Stimulated activated naive CD8-positive, alpha-beta T cell treated with anti-CD3 and anti-CD28 coated beads, Interleukin-15, Interleukin-2, amounts not matched to agents 100 ng/mL and 50 ng/mL, for 24 hours (primary cell): ENCODE measurements at regions not wholly inside any gene's neighbourhood (a gene's known extent, or its start where the extent isn't known, plus 50 kb on each side); places are given as distances from the start of the nearest gene placed in this dataset.

Experiments used
- H3K27ac Mint-ChIP-seq: one replicate; pipeline ENCODE4 v1.8.0; 2021; ENCODE audit warnings: mild to moderate bottlenecking, mixed read lengths
- H3K27me3 Mint-ChIP-seq: one replicate; pipeline ENCODE4 v1.8.0; 2021; ENCODE audit warnings: mixed read lengths
- H3K36me3 Mint-ChIP-seq: one replicate; pipeline ENCODE4 v1.8.0; 2021; ENCODE audit warnings: low read depth, mixed read lengths
- H3K4me1 Mint-ChIP-seq: one replicate; pipeline ENCODE4 v1.8.0; 2021; ENCODE audit warnings: low read depth, mixed read lengths
- H3K4me3 Mint-ChIP-seq: one replicate; pipeline ENCODE4 v1.8.0; 2021; ENCODE audit warnings: mild to moderate bottlenecking, mixed read lengths
- H3K9me3 Mint-ChIP-seq: one replicate; pipeline ENCODE4 v1.8.0; 2021; ENCODE audit warnings: mixed read lengths

DNA sequence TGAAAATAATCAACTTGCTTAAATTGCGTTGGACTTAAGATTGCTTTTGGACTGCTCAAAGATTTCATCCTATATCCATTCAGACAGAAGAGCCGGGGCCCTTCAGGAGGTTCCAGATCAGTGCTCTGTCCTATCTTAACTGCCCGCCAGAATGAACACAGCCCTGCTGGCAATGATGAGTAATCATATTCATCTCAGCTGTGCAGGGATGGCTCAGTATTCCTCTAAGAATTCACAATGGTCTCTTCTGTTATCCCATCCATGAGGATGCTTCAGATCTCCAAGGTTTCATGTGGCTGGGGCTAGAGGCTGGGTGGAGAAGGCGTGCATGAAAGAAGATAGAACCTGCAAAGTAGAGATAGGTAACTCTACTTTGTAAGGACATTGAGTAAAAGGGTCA is 80.0 kb upstream of the NPVF start:
- no peaks in the 10 kb centered on the region for H3K36me3 Mint-ChIP-seq
- H3K4me3 Mint-ChIP-seq: no peak overlapping the region
- H3K27ac Mint-ChIP-seq: no peak overlapping the region
- no peaks in the 10 kb centered on the region for H3K4me1 Mint-ChIP-seq
- H3K27me3 Mint-ChIP-seq: peaks cover under 1% of the 10 kb centered on the region
- no peaks in the 10 kb centered on the region for H3K9me3 Mint-ChIP-seq

DNA sequence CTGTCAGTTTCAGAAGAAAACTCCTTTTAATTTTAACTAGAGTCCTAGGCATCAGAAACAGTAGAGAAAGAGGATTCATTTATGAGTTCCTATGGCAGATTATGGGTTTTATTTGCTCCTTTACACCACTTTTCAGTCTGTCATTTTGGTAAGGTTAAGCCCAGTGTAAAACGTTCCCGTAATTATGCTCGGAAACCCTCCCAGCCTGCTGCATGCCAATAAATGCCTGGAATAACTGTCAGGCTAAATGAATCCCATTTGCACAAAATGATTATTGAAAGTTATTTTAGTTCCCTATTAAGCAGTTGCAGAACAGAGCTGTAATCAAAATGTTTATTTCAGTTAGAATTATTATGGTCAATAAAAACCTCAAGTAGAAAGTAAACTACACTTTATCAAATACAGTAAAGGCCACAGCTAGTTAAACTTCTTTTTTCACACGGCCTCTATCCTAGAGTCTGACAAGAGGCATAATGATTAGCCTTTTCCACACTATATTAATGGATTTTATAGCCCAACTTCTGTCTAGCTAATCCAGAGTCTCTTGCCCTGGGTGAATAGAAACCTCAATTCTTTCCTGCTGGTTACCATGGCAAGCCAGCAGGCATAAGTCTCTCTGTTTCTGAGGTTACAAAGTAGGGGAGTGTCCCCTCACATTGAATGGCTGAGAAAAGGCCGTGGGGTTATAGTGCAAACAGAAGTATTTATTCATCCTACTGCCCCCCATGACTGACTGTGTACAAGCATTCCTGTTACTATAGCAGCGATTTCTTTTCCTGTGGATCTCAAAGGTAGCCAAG is 80.8 kb upstream of the NPVF start:
- H3K36me3 Mint-ChIP-seq: no peaks in the 10 kb centered on the region
- no peak overlapping the region for H3K27ac Mint-ChIP-seq
- H3K4me3 Mint-ChIP-seq: no peak overlapping the region
- H3K4me1 Mint-ChIP-seq: no peaks in the 10 kb centered on the region
- H3K9me3 Mint-ChIP-seq: no peaks in the 10 kb centered on the region
- H3K27me3 Mint-ChIP-seq: no peaks in the 10 kb centered on the region

DNA sequence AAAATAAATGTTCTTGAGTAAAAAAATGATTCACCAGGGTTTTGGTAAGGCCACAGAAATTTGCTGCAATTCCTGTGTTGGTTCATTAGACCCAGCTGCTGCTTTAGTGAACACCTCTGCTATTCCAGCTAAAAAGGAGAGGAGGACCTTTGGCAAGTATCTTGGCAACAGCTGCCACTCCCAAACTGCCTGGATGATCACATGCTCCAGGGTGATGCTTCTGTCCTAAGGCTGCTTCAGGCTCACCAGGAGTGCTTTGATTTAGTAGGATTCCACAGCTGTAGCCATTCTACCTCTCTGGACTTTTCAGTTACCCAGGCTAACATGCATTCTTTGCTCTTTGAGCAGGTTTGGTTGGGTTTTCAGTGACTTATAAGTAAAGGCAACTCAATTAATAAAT is 82.6 kb upstream of the NPVF start:
- Mint-ChIP-seq H3K4me1 (no peaks in the 10 kb centered on the region), H3K36me3 (no peaks in the 10 kb centered on the region), H3K27ac (no peak overlapping the region), H3K27me3 (no peaks in the 10 kb centered on the region), H3K4me3 (no peak overlapping the region), H3K9me3 (no peaks in the 10 kb centered on the region)

DNA sequence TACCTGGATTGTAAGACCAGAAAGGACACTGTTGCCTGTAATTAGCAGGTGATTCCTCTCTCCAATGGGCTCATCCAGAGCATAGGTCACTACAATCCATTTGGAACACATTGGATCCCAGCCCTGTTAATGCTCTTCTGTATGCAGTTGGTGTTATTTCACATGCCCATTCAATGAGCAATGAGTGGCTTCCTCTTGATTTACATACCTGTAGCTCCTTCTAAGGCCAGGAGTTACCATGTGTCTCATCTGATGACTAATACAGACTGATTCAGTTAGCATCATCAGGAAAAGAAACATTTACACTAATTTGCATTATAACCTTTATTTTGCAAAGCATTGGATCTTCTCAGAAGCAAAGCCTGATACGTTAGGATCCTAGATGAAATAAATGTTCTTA is 83.1 kb upstream of the NPVF start:
- H3K27ac Mint-ChIP-seq: no peak overlapping the region
- no peak overlapping the region for H3K4me3 Mint-ChIP-seq
- no peaks in the 10 kb centered on the region for H3K36me3 Mint-ChIP-seq
- H3K9me3 Mint-ChIP-seq: no peaks in the 10 kb centered on the region
- no peaks in the 10 kb centered on the region for H3K27me3 Mint-ChIP-seq
- H3K4me1 Mint-ChIP-seq: no peaks in the 10 kb centered on the region

DNA sequence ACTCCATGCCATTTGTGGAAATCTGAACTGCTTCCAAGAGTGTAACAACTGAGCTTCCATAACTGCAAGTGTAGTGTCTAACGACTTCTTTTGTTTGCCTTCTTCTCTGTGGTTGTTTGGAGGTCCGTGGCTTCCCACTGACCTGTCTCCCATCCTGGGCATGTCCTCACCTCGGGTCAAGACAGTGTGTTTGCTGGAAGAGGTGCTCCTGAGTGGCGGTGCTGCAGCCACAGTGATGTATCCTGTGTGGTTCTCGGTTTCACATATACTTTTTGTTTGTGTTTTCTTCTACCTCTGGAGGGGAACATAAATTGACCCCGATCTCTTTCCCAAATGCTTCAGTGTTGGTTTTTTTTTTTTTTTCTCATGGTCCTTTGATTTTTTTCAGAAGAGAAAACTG is 84.7 kb upstream of the NPVF start:
- Mint-ChIP-seq H3K36me3 (no peaks in the 10 kb centered on the region), H3K27me3 (no peaks in the 10 kb centered on the region), H3K9me3 (no peaks in the 10 kb centered on the region), H3K27ac (no peak overlapping the region), H3K4me1 (no peaks in the 10 kb centered on the region), H3K4me3 (no peak overlapping the region)

DNA sequence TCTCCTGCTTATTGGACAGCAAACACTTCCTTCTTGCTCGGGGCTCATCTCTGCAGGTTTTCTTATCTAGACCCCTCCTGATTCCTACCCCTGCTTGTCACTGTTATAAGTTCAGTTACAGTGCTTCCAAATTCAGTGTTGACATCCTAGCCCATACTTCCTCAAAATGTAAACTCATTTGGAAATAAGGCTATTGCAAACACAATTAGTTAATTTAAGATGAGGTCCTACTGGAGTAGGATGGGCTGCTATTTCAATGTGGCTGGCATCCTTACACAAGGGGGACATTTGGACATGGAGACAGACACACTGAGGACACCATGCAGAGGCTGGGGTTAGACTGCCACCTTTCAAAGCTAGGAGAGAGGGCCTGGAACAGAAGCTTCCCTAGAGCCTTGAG is 85.2 kb upstream of the NPVF start:
- H3K9me3 Mint-ChIP-seq: no peaks in the 10 kb centered on the region
- no peaks in the 10 kb centered on the region for H3K4me1 Mint-ChIP-seq
- H3K4me3 Mint-ChIP-seq: no peak overlapping the region
- no peaks in the 10 kb centered on the region for H3K27me3 Mint-ChIP-seq
- H3K36me3 Mint-ChIP-seq: no peaks in the 10 kb centered on the region
- H3K27ac Mint-ChIP-seq: no peak overlapping the region

DNA sequence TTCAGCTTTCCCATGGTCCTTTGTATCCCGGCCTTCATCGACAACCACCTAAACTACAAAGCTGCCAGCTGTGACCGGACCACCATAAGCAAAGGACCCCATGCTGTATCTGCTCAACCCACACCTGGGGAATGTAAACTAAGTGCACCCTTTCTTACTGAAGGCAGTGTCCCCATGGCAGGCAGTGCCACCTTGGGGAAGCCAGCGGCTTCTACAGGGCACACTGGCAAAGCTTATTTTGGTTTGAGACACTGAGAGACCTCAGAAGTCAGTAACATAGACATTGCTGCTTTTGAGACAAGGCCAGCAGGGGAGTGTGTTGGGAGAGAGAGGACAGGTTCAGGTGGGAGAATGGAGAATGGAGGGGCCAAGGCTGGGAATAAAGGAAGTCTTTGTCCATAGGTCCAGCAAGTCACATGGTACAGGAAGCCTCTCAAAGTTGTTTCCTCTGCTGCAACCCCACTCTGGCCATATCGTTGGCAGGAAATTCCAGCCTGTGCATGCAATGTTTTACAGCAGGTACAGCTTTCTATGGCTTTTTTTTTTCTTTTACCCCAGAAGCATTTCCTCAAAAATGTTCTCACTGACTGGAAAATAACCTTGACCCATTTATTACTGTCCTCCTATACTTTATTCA is 85.9 kb upstream of the NPVF start:
- no peaks in the 10 kb centered on the region for H3K4me1 Mint-ChIP-seq
- H3K27ac Mint-ChIP-seq: no peak overlapping the region
- no peaks in the 10 kb centered on the region for H3K27me3 Mint-ChIP-seq
- no peaks in the 10 kb centered on the region for H3K9me3 Mint-ChIP-seq
- no peaks in the 10 kb centered on the region for H3K36me3 Mint-ChIP-seq
- no peak overlapping the region for H3K4me3 Mint-ChIP-seq

DNA sequence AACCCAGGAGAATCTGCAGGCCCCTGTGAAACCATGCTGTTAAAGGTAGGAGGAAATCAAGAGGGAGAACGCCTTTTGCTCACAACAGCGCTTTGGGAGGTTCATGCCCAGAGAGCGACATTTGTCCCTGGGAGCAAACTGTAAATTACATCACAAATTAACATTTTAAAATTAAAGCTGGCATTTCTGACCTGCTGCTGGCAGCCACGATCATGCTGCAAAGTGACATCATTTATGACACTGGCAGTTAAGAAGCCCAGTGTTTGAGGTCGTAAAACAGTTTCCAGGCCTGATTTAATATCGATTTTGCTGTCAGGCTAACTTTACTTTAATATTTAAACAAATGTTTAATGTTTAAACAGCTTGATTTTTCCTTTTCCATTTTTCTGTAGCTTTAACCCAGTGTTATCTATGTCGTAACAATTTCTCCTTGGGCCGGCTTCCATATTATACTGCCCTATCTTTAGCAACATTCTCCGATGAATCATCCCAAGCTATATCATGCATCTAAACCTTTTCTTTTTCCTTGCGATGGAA is 86.5 kb upstream of the NPVF start:
- H3K4me1 Mint-ChIP-seq: no peaks in the 10 kb centered on the region
- H3K4me3 Mint-ChIP-seq: no peak overlapping the region
- H3K36me3 Mint-ChIP-seq: no peaks in the 10 kb centered on the region
- H3K27me3 Mint-ChIP-seq: no peaks in the 10 kb centered on the region
- no peaks in the 10 kb centered on the region for H3K9me3 Mint-ChIP-seq
- H3K27ac Mint-ChIP-seq: no peak overlapping the region

DNA sequence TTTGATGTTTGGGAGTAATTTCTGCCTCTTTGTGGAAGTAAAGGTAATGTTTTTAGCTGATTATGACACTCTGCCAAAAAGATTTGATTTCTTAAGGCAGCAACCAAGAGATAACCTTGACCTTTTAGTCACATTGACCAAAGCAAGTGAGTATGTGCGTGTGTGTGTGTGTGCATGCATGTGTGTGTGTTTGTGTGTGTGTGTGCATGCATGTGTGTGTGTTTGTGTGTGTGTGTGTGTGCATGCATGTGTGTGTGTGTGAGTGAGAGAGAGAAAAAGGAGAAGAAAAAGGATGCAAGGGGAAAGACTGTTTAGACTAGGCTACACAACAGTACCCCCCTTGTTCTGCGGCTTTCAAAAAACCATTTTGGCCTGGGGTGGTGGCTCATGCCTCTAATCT is 88.1 kb upstream of the NPVF start:
- Mint-ChIP-seq H3K4me3 (no peak overlapping the region), H3K27ac (no peak overlapping the region), H3K9me3 (no peaks in the 10 kb centered on the region), H3K36me3 (no peaks in the 10 kb centered on the region), H3K27me3 (no peaks in the 10 kb centered on the region), H3K4me1 (no peaks in the 10 kb centered on the region)

DNA sequence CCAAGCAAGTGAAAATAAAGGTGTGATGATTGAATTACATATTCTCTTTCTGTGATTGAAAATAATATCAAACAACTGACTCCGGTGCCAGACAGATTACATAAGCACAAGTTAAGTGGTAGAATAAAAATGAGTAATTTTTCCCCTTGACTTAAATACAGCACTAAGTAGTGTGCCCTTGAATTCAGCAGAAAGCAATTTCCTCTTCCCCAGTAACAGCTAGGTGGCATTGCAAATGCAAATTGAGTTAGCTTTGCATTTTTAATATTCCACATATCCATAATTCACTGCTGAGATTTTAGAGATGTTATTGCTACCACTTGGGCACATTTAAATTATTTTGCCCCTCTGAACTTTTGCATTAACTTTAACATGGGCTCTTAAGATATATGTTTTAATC is 89.8 kb upstream of the NPVF start:
- no peaks in the 10 kb centered on the region for H3K36me3 Mint-ChIP-seq
- H3K27me3 Mint-ChIP-seq: peaks cover 5% of the 10 kb centered on the region
- no peaks in the 10 kb centered on the region for H3K4me1 Mint-ChIP-seq
- no peaks in the 10 kb centered on the region for H3K9me3 Mint-ChIP-seq
- H3K27ac Mint-ChIP-seq: no peak overlapping the region
- no peak overlapping the region for H3K4me3 Mint-ChIP-seq

DNA sequence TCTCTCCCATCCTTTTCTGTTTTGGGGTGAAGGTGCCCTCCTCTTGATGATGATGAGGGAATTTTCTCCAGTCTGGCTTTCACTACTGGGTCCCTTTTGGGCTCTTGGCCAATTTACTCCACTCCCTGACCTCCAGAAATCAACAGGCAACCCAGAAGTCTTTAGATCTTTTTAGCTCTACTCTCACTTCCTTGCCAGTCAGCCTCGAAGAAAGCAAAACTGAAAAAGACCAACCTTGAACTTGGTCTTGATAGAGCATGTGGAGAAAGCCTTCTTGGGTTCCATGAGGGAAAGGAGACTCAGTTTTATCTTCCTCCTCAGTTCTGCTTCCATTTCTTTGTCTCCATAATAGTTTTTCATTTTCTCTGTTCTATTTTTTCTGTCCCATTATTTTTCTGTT is 91.4 kb upstream of the NPVF start:
- H3K4me1 Mint-ChIP-seq: no peaks in the 10 kb centered on the region
- H3K27ac Mint-ChIP-seq: no peak overlapping the region
- no peaks in the 10 kb centered on the region for H3K9me3 Mint-ChIP-seq
- peaks cover 13% of the 10 kb centered on the region for H3K27me3 Mint-ChIP-seq
- no peaks in the 10 kb centered on the region for H3K36me3 Mint-ChIP-seq
- H3K4me3 Mint-ChIP-seq: no peak overlapping the region

DNA sequence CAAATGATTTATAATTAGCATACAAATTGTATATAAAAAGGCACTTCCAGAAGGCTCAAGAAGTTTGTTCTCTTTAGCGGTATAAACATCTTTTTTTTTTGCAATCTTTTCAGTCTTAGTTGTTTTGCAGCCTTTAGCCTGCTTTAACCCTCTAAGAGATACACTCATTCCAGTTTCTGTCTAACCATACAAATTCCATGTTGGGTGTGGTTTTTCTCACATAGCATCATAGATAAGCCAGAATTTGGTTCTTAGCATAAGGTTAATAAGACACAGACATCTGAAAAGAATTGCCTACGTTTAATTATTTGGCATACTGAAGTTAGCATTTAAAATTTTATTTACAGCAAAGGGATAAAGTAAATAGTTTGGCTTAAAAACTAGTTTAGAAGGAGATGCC is 92.5 kb upstream of the NPVF start:
- Mint-ChIP-seq H3K9me3 (no peaks in the 10 kb centered on the region), H3K4me3 (no peak overlapping the region), H3K36me3 (no peaks in the 10 kb centered on the region), H3K27ac (no peak overlapping the region), H3K27me3 (peaks cover 16% of the 10 kb centered on the region), H3K4me1 (no peaks in the 10 kb centered on the region)

DNA sequence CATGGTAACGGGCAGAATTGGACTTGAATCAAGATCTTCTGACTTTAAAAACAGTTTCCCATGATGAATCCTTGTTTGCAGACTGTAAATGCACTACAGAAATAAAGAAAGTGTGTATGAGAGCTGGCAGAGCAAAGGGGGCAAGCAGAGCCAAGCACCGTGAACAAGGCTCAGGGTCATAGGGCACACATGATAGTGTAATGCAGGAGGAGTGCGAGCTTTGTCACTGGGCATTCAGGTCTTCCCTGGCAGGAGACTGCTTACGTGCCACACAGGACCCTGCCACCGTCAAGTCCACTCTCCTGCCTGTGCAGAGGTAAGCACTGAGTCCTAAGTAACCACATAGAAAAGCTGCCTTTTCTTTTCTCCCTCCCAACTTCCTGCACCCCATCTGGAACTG is 93.1 kb upstream of the NPVF start:
- no peak overlapping the region for H3K4me3 Mint-ChIP-seq
- no peak overlapping the region for H3K27ac Mint-ChIP-seq
- no peaks in the 10 kb centered on the region for H3K36me3 Mint-ChIP-seq
- H3K9me3 Mint-ChIP-seq: no peaks in the 10 kb centered on the region
- H3K27me3 Mint-ChIP-seq: peaks cover 16% of the 10 kb centered on the region
- no peaks in the 10 kb centered on the region for H3K4me1 Mint-ChIP-seq

DNA sequence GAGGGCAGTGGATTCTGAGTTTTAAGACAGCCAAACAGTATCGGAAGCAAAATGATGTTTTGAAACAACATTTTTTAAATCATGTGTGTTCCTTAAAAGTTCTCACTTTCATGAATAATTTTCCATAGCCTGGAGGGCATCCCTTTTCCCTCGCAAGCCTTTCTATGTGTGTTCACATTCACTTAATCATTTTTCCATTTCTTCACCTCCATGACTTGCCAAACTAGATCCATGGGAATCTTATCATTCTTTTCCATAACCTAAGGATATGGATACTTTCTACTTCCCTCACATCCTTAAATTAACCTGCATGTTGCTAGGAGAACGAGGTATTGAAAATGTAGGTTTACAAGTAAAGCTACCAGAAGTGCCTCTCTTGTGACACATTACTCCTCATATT is 94.2 kb upstream of the NPVF start:
- Mint-ChIP-seq H3K4me1 (no peaks in the 10 kb centered on the region), H3K27ac (no peak overlapping the region), H3K27me3 (peaks cover 16% of the 10 kb centered on the region), H3K9me3 (no peaks in the 10 kb centered on the region), H3K4me3 (no peak overlapping the region), H3K36me3 (no peaks in the 10 kb centered on the region)

DNA sequence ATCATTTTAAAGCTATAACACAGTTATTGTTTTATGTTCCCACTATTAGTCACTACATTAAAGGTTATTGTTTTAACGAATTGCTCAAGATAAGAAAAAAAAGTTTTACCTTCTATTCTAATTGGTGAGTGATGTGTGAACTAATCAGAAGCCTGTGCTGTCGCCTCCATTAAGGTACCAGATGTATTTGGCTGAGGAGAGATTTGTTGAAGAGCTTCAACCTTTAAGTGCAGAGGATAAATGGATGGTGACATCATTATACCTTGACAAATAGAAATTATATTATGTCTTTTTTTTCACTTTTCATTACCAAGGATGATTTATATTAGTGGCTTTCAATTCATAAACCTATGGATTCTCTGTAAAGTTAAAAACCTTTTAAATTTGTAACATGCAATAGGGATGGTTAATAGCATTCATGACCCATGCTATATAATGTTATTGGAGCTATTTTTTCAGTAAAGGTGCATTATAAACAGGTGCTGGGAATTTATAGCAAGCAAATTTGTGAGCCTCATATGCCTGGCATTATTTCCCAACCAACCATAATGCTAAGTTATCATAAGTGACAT is 97.0 kb upstream of the NPVF start:
- Mint-ChIP-seq H3K27ac (no peak overlapping the region), H3K27me3 (peaks cover 16% of the 10 kb centered on the region), H3K36me3 (no peaks in the 10 kb centered on the region), H3K4me1 (no peaks in the 10 kb centered on the region), H3K9me3 (no peaks in the 10 kb centered on the region), H3K4me3 (no peak overlapping the region)
